HCT116 (cell line): ENCODE measurements at regions not wholly inside any gene's neighbourhood (a gene's known extent, or its start where the extent isn't known, plus 50 kb on each side); places are given as distances from the start of the nearest gene placed in this dataset.

Experiments
- ATAC-seq: fragments of 200-7000 bp; cut with Tn5 transposase; 2 replicates; pipeline ENCODE4 v1.9.1; 2020; ENCODE audit warnings: mild to moderate bottlenecking, moderate library complexity
- BruUV-seq: library from RNA; stranded (reverse); fragments of 400-500 nt; replicated peaks from 2 replicates; lab custom pipeline; 2021; lab: Mats Ljungman, UMichigan
- CTCF ChIA-PET: fragments of 300-600 bp; sonication (Branson Sonifier 250); formaldehyde crosslinking; loops from one replicate; lab custom pipeline; 2021; ENCODE audit warnings: antibody characterized with exemption; lab: Charles Lee
- POLR2A ChIA-PET: fragments of 300-600, 350-600 bp; sonication (Branson Sonifier 250); formaldehyde crosslinking; loops from one replicate; lab custom pipeline; 2021; ENCODE audit warnings: antibody characterized with exemption; lab: Charles Lee
- RAD21 ChIA-PET, 2 experiments: fragments of 300-600 bp; sonication (Branson Sonifier 250); formaldehyde crosslinking; loops; one replicate each; lab custom pipeline; 2023; ENCODE audit warnings: low total read pairs in 2 of 2; ENCODE audit not compliant: uncharacterized antibody in 2 of 2, unreplicated experiment in 2 of 2, low non-redundant PET in 1 of 2; lab: Charles Lee
- DNase-seq: peaks from one replicate; pipeline ENCODE4 v3.0.0-alpha.2; 2010; ENCODE audit warnings: low read depth, low spot score
- H2AFZ ChIP-seq: fragments of 200-600 bp; shearing (Covaris generic), sonication (generic); 2 replicates; pipeline ENCODE4 v1.6.1; 2017; ENCODE audit warnings: low read depth, mixed run types, mixed read lengths, antibody characterized with exemption, low read length; ENCODE audit not compliant: poor library complexity, severe bottlenecking
- H3K27ac ChIP-seq: 2 replicates; pipeline ENCODE4 v1.5.1; 2012; ENCODE audit warnings: low read depth, low read length
- H3K27me3 ChIP-seq: fragments of 200-600 bp; sonication (generic); 2 replicates; pipeline ENCODE4 v1.6.1; 2016; ENCODE audit warnings: mixed run types, low read length, mixed read lengths; ENCODE audit not compliant: insufficient read depth
- H3K36me3 ChIP-seq, 2 experiments: fragments of 200-500 bp in 1 of 2; fragments of 200-600 bp in 1 of 2; sonication (Bioruptor generic) in 1 of 2; sonication (generic) in 1 of 2; 2 replicates each; pipeline versions ENCODE4 v1.5.1 to v1.6.1; 2014 to 2016; ENCODE audit warnings: low read length in 2 of 2, inconsistent platforms in 1 of 2, mixed read lengths in 1 of 2, mixed run types in 1 of 2; ENCODE audit not compliant: insufficient read depth in 2 of 2, control insufficient read depth in 1 of 2
- H3K4me1 ChIP-seq, 2 experiments: fragments of 200-600 bp in 1 of 2; sonication (generic) in 1 of 2; 2 replicates each; pipeline versions ENCODE4 v1.5.1 to v1.6.1; 2012 to 2017; ENCODE audit warnings: low read length in 2 of 2, inconsistent platforms in 1 of 2, mild to moderate bottlenecking in 1 of 2, mixed read lengths in 1 of 2, mixed run types in 1 of 2, moderate library complexity in 1 of 2; ENCODE audit not compliant: insufficient read depth in 2 of 2, control insufficient read depth in 1 of 2
- H3K4me2 ChIP-seq: fragments of 200-600 bp; sonication (generic); 2 replicates; pipeline ENCODE4 v1.6.1; 2017; ENCODE audit warnings: mixed run types, low read length, mixed read lengths
- H3K4me3 ChIP-seq, 2 experiments: fragments of 200-600 bp in 1 of 2; sonication (generic) in 1 of 2; replicated peaks in 1 of 2; 2 replicates each; pipeline ENCODE4 v1.5.1; 2011 to 2016; ENCODE audit warnings: low read length in 2 of 2, control low read depth in 1 of 2, low read depth in 1 of 2, mild to moderate bottlenecking in 1 of 2, mixed read lengths in 1 of 2, mixed run types in 1 of 2
- H3K79me2 ChIP-seq: fragments of 200-600 bp; sonication (generic); 2 replicates; pipeline ENCODE4 v1.6.1; 2017; ENCODE audit warnings: mild to moderate bottlenecking, mixed run types, low read length, moderate library complexity, mixed read lengths; ENCODE audit not compliant: insufficient read depth
- H3K9ac ChIP-seq: fragments of 200-600 bp; sonication (generic); 2 replicates; pipeline ENCODE4 v1.6.1; 2016; ENCODE audit warnings: low read length, mixed read lengths
- H3K9me2 ChIP-seq: fragments of 200-600 bp; sonication (generic), shearing (Covaris generic); 2 replicates; pipeline ENCODE4 v1.6.1; 2017; ENCODE audit warnings: mixed run types, mild to moderate bottlenecking, moderate library complexity; ENCODE audit not compliant: insufficient read depth
- H3K9me3 ChIP-seq, 2 experiments: fragments of 200-500 bp in 1 of 2; fragments of 200-600 bp in 1 of 2; sonication (Bioruptor generic) in 1 of 2; sonication (generic) in 1 of 2; 2 replicates each; pipeline ENCODE4 v1.6.1; 2014 to 2017; ENCODE audit warnings: low read length in 2 of 2, mixed read lengths in 2 of 2, inconsistent platforms in 1 of 2, low read depth in 1 of 2, mild to moderate bottlenecking in 1 of 2, mixed run types in 1 of 2, moderate library complexity in 1 of 2; ENCODE audit not compliant: control insufficient read depth in 1 of 2, insufficient read depth in 1 of 2
- H4K20me1 ChIP-seq: fragments of 200-600 bp; sonication (generic), shearing (Covaris generic); 2 replicates; pipeline ENCODE4 v1.6.1; 2017; ENCODE audit warnings: mixed run types, mild to moderate bottlenecking, moderate library complexity; ENCODE audit not compliant: insufficient read depth
- CBX3 ChIP-seq: IDR thresholded peaks from 2 replicates; pipeline ENCODE4 v1.6.1; 2012; ENCODE audit warnings: low read depth
- EZH2 ChIP-seq: fragments of 200-600 bp; sonication (generic); IDR thresholded peaks from 2 replicates; pipeline ENCODE4 v1.6.1; 2017; ENCODE audit warnings: antibody characterized with exemption, mixed run types
- EZH2phosphoT487 ChIP-seq: fragments of 200-600 bp; IDR thresholded peaks from 2 replicates; pipeline ENCODE4 v1.6.1; 2018; ENCODE audit warnings: antibody characterized with exemption, borderline replicate concordance
- FOSL1 ChIP-seq: IDR thresholded peaks from 2 replicates; pipeline ENCODE4 v1.6.1; 2012; ENCODE audit warnings: low read depth
- JUND ChIP-seq: IDR thresholded peaks from 2 replicates; pipeline ENCODE4 v1.6.1; 2012
- POLR2A ChIP-seq: IDR thresholded peaks from 2 replicates; pipeline ENCODE4 v1.7.0; 2011; ENCODE audit warnings: borderline replicate concordance; ENCODE audit not compliant: insufficient read depth, insufficient read length; ENCODE audit errors: extremely low read depth
- POLR2AphosphoS5 ChIP-seq: IDR thresholded peaks from 2 replicates; pipeline ENCODE4 v1.6.1; 2011; ENCODE audit warnings: mild to moderate bottlenecking, low read depth, low read length, moderate library complexity
- RAD21 ChIP-seq: IDR thresholded peaks from 2 replicates; pipeline ENCODE4 v1.6.1; 2012; ENCODE audit warnings: low read depth, mild to moderate bottlenecking
- SIN3A ChIP-seq: IDR thresholded peaks from 2 replicates; pipeline ENCODE4 v1.6.1; 2012; ENCODE audit warnings: low read depth
- SRF ChIP-seq: IDR thresholded peaks from 2 replicates; pipeline ENCODE4 v1.6.1; 2012; ENCODE audit warnings: low read depth
- TCF7L2 ChIP-seq: IDR thresholded peaks from 2 replicates; pipeline ENCODE4 v1.7.0; 2011; ENCODE audit warnings: borderline replicate concordance, inconsistent platforms; ENCODE audit not compliant: insufficient read depth, insufficient read length; ENCODE audit errors: extremely low read depth
- YY1 ChIP-seq: IDR thresholded peaks from 2 replicates; pipeline ENCODE4 v1.6.1; 2011; ENCODE audit warnings: low read length, low read depth, moderate library complexity, mild to moderate bottlenecking; ENCODE audit not compliant: insufficient replicate concordance; ENCODE audit errors: extremely low read depth
- ZFX ChIP-seq: fragments of 450-650 bp; IDR thresholded peaks from 2 replicates; pipeline ENCODE4 v1.6.1; 2017
- ZNF274 ChIP-seq: fragments of 200-500 bp; sonication (Bioruptor generic); IDR thresholded peaks from 2 replicates; pipeline ENCODE4 v1.6.1; 2014; ENCODE audit warnings: mild to moderate bottlenecking, low read depth, low read length, inconsistent platforms
- intact Hi-C: fragments of 100-400 bp; cut with micrococcal nuclease; formaldehyde crosslinking; loops from 2 replicates; pipeline ENCODE4 v1.10.0; 2022
- TF ChIP-seq, protein P1 (sequence below), 3 experiments: fragments of 200-600 bp in 1 of 3; sonication (generic) in 1 of 3; IDR thresholded peaks in 2 of 3; conservative IDR thresholded peaks in 1 of 3; 2 replicates each; pipeline ENCODE4 v1.5.1; 2012 to 2017; ENCODE audit warnings: low read depth in 2 of 3, low read length in 2 of 3, antibody characterized with exemption in 1 of 3, borderline replicate concordance in 1 of 3, control low read depth in 1 of 3, mild to moderate bottlenecking in 1 of 3, mixed read lengths in 1 of 3, mixed run types in 1 of 3, moderate library complexity in 1 of 3; ENCODE audit not compliant: insufficient read depth in 1 of 3
- TF ChIP-seq, protein P2 (sequence below): IDR thresholded peaks from 2 replicates; pipeline ENCODE4 v1.6.1; 2012; ENCODE audit warnings: low read depth
- TF ChIP-seq, protein P3 (sequence below): IDR thresholded peaks from 2 replicates; pipeline ENCODE4 v1.6.1; 2012

DNA sequence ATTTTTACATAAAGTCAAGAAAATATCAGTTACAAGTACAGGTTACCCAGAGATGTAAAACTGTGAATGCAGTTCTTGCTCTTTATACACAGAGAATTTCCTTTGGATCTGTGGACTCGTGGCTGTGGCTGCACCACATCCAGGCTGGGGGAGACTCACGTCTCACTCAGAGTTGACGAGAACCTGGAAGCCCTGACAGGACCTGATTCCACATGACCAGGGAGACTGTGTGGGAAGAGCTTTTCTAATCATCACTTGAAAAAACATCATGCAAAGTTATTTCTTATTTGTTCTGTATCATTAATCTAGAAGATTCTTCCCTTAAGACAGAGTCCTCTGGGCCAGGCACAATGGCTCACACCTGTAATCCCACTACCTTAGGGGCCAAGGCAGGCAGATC lies 1159.0 kb downstream of the RPIA start:
- no peak overlapping the region for H3K9ac ChIP-seq
- H4K20me1 ChIP-seq, result no peaks in the 10 kb centered on the region
- ChIA-PET CTCF (no interaction called here), POLR2A (no interaction called here)
- no peak overlapping the region for H3K27ac ChIP-seq
- H3K36me3 ChIP-seq, result no peaks in the 10 kb centered on the region
- H3K27me3 ChIP-seq, result peaks cover 21% of the 10 kb centered on the region
- H3K9me2 ChIP-seq, result no peaks in the 10 kb centered on the region
- TF ChIP-seq FOSL1, result no peak
- no peak for TF ChIP-seq SRF
- TF ChIP-seq YY1, result no peak
- TF ChIP-seq, all 23 proteins: peak for 0
- RAD21 ChIA-PET, result no interaction called here
- Histone ChIP-seq H3K4me3 (no peak overlapping the region), H3K4me1 (no peaks in the 10 kb centered on the region), H3K9me3 (no peaks in the 10 kb centered on the region), H3K79me2 (no peaks in the 10 kb centered on the region), H3K4me2 (no peak overlapping the region), H2AFZ (no peak overlapping the region)
- ATAC-seq (no peak), DNase-seq (no peak)
- no TSS peak for BruUV-seq
- intact Hi-C loops, result no loop called here

DNA sequence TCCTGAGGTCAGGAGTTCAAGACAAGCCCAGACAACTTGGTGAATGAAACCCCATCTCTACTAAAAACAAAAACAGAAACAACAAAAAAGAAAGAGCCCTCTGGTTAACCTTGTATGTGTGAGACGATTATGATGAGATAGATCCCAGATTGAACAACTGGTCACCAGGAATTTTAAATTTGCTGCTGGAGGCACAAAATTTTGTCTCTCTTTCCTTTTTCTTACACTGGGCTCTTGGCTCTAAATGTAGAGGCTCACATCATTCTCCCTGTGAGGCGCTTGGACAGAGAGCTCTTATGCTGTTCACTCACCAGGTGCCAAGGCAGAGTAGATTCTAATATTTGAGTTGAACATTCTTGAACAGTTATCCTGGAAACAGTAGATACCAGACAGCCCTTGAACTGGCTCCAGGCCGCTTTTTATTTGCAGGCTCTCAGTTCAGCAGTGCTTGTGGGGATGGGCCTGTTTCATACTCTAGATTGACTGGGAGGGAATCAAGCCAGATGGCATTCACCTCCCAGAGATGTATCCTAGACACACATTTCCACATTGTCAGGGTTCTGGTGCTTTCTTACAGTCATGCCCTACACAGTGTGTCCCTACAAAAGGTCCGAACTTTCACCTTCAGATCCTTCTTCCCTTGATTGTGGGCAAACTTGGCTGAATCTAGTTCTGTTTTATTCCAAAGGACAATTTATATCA lies 1159.6 kb downstream of the RPIA start:
- Histone ChIP-seq H3K9ac (no peak overlapping the region), H3K27me3 (peaks cover 21% of the 10 kb centered on the region), H3K4me3 (no peak overlapping the region), H3K9me3 (no peaks in the 10 kb centered on the region), H3K36me3 (no peaks in the 10 kb centered on the region), H3K27ac (no peak overlapping the region), H3K9me2 (no peaks in the 10 kb centered on the region), H3K79me2 (no peaks in the 10 kb centered on the region), H3K4me1 (no peaks in the 10 kb centered on the region), H2AFZ (no peak overlapping the region), H4K20me1 (no peaks in the 10 kb centered on the region), H3K4me2 (no peak overlapping the region)
- ATAC-seq (no peak), DNase-seq (no peak)
- no TSS peak for BruUV-seq
- ChIA-PET CTCF (no interaction called here), POLR2A (no interaction called here), RAD21 (no interaction called here)
- intact Hi-C loops, result no loop called here
- TF ChIP-seq ZNF274 (no peak), POLR2AphosphoS5 (no peak), TCF7L2 (no peak), EZH2 (no peak), ZFX (no peak), JUND (no peak), SIN3A (no peak), CBX3 (no peak), POLR2A (no peak), RAD21 (no peak), EZH2phosphoT487 (no peak)
- TF ChIP-seq, protein P1, sequence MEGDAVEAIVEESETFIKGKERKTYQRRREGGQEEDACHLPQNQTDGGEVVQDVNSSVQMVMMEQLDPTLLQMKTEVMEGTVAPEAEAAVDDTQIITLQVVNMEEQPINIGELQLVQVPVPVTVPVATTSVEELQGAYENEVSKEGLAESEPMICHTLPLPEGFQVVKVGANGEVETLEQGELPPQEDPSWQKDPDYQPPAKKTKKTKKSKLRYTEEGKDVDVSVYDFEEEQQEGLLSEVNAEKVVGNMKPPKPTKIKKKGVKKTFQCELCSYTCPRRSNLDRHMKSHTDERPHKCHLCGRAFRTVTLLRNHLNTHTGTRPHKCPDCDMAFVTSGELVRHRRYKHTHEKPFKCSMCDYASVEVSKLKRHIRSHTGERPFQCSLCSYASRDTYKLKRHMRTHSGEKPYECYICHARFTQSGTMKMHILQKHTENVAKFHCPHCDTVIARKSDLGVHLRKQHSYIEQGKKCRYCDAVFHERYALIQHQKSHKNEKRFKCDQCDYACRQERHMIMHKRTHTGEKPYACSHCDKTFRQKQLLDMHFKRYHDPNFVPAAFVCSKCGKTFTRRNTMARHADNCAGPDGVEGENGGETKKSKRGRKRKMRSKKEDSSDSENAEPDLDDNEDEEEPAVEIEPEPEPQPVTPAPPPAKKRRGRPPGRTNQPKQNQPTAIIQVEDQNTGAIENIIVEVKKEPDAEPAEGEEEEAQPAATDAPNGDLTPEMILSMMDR (IDR thresholded peaks at IDR 0.05 in 2 of 3, conservative IDR thresholded peaks at IDR 0.05 in 1 of 3; ENCODE audit: borderline replicate concordance in 1 of 3, insufficient read depth in 1 of 3, low read depth in 2 of 3, low read length in 2 of 3), result no peak
- TF ChIP-seq, protein P2, sequence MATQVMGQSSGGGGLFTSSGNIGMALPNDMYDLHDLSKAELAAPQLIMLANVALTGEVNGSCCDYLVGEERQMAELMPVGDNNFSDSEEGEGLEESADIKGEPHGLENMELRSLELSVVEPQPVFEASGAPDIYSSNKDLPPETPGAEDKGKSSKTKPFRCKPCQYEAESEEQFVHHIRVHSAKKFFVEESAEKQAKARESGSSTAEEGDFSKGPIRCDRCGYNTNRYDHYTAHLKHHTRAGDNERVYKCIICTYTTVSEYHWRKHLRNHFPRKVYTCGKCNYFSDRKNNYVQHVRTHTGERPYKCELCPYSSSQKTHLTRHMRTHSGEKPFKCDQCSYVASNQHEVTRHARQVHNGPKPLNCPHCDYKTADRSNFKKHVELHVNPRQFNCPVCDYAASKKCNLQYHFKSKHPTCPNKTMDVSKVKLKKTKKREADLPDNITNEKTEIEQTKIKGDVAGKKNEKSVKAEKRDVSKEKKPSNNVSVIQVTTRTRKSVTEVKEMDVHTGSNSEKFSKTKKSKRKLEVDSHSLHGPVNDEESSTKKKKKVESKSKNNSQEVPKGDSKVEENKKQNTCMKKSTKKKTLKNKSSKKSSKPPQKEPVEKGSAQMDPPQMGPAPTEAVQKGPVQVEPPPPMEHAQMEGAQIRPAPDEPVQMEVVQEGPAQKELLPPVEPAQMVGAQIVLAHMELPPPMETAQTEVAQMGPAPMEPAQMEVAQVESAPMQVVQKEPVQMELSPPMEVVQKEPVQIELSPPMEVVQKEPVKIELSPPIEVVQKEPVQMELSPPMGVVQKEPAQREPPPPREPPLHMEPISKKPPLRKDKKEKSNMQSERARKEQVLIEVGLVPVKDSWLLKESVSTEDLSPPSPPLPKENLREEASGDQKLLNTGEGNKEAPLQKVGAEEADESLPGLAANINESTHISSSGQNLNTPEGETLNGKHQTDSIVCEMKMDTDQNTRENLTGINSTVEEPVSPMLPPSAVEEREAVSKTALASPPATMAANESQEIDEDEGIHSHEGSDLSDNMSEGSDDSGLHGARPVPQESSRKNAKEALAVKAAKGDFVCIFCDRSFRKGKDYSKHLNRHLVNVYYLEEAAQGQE, result no peak
- TF ChIP-seq, protein P3, sequence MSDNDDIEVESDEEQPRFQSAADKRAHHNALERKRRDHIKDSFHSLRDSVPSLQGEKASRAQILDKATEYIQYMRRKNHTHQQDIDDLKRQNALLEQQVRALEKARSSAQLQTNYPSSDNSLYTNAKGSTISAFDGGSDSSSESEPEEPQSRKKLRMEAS, result no peak
